GM18508 (cell line): ENCODE measurements at regions not wholly inside any gene's neighbourhood (a gene's known extent, or its start where the extent isn't known, plus 50 kb on each side); places are given as distances from the start of the nearest gene placed in this dataset.

Experiments
- ATAC-seq: cut with Tn5 transposase; IDR thresholded peaks from one replicate; pipeline ENCODE4 v1.9.1; 2021; ENCODE audit warnings: moderate number of reproducible peaks; ENCODE audit not compliant: insufficient read depth, unreplicated experiment

DNA sequence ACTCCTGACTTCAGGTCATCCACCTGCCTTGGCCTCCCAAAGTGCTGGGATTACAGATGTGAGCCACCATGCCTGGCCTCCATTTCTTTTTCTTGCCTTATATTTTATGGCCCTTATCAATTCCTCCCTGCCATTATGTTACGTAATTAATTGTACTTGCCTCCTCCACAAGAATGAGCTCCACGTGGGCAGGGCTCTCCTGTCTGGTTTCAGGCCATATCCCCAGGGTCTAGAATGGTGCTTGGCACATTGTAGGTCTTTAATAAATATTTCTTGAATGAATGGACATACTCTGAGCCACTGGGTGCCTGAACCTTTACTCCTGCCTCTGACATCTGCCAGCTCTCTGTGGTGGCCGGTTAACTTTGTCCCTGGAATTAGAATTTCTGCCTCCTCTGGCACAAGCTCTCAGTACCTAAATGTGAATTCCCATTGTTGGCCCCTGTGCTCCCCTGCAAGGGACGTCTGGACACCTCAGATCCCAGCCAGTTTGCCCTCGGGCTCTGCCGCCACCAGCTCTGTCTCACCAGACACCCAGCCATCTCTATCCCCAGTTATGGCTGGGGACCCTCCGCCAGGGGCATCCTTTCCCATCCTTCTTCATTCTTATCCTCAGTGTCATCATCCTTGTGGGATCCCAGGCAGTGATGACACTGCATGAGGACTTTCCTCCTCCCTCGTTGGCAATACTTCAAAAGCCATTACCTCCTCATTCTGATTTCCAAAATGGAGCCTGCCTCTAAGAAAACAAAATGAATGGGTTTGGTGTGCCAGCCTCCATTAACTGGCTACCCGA lies 165.6 kb upstream of the SMAD3 start:
- no peak for ATAC-seq

DNA sequence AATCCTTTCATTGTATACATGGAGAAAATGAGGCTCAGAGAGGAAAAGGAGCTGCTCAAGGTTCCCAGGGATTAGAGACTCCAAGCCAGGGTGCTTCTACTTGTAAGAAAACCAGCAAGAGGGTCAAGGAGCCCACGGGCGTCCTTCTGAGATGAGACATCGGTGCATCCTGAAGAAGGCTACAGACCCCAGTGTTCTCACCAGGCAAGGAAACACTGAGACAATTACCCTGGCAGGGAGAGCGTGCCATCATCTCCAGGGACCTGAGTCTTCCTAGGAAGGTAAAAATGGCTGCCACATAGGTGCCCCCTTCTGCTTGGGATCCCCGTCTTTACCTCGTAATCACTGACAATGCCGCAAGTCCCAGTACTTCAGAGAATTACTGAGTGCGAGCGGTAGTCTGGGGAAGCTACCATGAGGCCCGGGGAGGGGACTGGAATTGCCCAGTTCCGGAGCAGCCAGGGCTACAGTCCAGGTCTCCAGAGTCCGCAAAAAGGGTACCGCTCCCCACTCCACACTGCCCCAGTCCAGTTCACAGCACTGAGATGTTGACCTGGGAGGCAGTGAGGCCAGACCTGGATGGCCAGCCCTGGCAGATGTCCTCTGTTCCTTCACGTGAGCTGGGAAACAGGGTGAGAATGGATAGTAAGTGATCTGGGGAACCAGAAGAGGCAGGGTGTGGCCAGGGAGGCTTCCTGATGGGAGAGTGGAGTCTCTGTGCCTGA lies 164.7 kb upstream of the SMAD3 start:
- ATAC-seq: no peak

DNA sequence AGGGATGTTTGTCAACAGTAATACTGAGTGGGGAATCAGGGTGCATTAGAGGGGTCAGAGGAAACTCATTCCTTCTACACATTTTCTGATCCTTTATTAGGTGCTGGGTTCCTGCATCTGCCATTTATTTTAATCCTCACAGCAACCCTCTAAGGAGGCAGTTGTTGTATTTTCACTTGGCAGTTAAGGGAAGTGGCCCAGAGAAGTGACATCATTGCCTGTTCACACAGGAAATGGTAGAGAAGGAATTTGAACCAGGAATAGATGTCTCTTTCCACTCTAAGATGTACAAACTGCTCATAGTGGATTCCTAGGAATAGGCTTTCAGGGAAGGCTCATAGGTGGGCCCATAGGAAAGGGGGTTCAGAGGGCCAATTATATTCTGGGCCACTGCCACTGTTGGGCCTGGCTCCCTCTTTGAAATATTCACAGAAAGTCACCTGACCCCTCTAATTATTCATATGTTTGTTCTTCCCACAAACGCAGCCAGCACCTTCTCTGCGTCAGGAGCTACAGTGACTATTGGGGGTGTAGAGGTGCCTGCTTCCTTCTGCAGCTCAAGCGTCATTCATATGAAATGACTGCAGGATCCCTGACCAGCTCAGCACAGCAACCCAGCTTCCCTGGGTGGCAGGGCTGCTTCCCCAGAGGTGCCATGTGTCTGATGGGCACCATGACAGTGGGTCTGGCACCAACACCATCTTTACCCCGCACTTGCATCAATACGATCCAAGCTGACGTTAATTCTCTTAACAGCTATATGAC lies 163.9 kb upstream of the SMAD3 start:
- no peak for ATAC-seq

DNA sequence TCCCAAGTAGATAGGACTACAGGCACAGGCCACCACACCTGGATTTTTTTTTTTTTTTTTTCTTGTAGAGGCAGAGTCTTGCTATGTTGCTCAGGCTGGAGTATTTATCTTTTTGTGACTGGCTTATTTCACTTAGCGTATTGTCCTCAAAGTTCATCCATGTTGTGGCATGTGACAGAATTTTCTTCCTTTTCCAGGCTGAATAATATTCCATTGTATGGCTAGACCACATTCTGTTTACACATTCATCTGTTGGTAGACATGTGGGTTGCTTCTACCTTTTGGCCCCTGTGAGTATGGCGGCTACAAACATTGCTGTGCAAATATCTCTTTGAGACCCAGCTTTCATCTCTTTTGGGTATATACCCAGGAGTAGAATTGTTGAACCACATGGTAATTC lies 160.2 kb upstream of the SMAD3 start:
- ATAC-seq: no peak

DNA sequence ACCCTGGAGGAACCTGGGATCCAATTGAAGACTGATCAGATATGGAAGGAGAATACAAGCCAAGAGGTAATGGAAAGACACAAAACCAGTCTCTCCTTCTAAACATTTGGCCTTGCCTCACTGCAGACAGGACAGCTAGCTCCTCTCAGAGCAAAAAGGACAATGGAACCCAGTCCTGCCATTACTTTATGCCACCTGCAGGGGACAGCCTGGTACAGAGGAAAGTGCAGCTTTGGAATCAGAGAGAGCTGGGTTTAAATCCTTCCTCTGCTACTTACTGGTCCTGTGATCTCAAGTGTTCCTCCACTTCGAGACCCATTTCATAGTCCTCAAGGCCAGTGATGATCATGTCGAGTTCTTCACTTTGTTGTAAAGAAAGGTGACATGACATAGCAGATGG lies 159.4 kb upstream of the SMAD3 start:
- ATAC-seq: no peak

DNA sequence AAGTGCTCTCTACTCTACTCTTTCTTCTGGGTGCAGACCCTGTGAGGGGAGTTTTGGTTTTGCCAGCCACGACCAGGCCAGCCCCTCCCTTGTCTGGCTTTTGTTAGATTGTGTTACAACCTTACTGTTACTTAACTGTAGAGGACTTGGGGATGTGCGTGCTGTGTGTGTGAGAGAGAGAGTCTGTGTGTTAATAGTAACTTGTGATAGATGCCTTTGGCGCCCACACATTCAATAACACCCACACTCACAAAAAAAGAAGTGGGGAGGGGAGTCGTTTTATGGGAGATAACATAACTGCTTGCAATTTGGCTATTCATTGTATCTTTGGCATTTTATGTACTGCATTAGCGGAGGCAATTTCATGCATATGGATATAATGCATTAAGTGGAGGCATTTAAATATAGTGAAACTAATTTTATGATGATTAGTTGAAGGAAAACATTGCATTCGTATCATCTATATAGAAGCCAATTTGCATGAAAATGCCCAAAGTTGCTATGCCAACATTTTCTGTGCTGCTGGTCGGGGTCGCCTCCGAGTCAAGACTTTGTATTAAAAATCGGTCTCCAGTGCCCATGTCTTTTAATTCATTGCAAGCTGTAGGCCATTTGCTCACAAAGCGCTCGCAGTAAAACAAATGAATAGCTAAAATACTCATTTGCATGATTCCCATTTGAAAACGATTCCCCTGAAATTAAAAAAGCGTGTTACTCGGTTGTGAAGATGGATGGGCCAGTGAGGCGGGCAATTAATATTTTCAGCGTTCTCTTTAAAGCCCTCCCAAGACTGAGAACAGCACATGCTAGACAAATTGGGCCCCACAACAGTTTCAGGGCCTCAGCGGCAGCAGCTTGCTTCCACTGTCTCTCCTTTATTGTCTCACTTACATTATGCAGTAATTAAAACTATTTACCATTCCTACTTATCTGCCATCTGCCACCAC lies 158.5 kb upstream of the SMAD3 start:
- no peak for ATAC-seq

DNA sequence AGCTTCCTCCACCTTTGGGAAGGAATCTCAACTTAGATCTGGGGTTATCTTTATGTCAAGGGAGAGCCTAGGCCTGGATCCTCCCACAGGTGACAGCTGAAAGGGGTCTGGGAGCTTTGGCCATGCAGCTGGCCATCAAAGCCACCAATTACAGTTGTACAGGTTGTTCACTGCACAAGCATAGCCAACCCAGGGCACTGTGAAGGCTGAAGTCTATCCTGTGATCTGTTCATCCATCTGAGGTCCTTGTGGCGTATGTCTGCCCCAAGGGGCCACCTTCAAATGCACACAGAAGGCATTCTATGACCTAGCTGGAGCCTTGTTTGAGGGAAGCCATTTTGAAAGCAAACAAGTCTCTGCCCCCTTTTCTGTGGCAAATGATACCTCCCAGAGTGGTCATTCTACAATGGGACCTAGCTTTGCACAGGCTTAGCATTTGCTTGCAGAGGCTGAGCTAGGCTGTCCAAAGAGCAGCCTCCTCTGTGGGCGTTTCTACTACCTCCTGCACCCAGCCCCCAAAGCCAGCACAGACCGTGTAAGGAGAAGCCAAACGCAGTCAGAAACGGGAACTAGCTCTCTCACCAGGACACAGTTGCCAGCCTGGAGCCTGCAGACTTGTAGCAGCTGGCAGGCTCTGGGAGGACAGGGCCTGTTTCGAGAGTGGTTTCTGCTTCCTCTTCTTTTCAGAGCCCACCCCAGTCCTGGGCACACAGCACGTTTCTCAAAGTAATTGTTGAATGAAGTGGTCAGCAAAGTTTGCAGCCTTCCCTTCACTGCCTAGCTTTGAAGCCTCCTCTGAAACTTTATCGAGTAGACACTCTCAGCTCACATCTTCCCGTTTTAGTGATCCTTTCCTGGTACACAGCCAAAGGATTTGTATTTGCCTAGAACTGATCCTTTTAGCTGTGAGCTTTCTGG lies 157.3 kb upstream of the SMAD3 start:
- no peak for ATAC-seq

DNA sequence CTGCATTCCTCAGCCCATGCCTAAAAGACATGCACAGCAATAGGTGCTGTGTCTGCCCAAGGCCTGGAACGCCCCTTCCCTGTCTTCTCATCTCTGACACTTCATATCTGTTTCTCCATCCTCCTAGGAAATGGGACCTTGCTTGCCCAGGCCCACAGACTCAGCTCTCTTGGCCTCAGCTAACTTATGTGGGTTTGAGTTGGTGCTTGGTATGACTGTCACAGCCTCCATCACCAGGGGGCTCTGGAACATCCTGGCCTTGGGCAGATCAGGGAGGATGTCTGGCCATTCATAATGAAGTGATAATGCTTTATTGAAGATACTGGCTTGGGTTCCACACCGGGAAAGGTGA lies 156.7 kb upstream of the SMAD3 start:
- ATAC-seq: no peak

DNA sequence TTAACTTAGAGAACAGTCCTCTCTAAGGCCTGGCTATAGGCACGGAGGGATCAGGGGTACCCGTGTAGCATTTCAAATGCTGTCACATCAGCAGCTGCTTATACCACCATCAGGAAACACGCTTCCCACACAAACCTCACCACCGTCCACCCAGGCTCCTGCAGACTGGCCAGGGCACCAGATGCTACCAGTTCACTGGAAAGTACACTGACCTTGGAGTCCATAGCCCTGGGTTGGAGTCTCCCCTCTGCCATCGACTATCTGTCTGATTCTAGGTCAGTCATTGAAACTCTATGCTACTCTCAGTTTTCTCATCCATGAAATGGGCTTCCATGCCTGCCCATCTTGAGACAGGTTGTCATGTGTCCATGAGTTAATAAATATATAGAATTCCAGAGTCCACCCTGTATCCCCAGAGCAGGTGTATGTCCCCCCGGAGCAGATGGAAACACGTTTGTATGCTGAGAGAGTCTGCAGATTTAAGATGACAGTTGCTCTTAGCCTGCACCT lies 156.0 kb upstream of the SMAD3 start:
- ATAC-seq: no peak

DNA sequence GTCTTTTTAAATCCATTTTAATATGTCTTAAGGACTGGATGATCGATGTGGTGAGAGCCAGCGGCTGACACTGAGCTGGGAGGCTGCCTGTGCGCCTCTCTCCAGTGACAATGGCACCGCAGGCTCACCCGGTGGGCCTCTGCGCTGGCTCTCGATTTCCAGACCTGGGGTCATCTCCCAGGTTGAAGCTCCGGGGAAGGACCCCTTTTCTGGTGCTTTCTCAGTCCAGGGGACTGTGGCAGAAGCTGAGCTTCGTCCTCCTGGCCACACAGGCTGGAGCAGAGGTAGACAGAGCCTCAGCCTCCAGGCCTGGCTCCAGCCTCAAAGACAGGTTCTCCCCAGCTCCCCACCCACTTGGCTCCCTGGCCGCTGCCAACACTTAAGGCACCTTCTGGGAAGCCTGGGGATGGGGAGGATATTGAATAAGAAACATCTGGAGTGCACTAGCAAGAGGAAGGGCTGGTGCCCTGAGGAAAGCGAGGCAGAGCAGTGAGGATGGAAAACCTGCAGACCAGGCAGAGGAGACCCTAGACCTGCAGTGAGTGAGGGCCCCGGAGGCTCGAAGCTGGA lies 154.2 kb upstream of the SMAD3 start:
- ATAC-seq: no peak

DNA sequence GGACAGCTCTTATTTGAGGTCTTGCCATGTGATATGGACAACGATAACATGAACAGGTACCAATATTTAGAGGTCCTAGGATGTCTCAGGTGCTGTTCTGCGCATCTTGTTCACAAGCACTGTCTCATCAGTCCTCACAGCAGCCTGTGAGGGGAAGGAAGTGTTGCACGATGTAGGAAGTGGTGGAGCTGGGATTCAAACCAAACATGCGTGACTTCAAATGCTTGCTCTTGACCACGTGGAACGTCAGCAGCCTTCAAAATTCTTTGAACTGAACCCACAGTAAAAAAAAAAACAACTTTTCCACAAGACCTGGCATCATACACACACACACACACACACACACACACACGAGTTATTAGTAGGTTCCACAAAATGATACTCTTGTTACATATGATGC lies 153.4 kb upstream of the SMAD3 start:
- no peak for ATAC-seq

DNA sequence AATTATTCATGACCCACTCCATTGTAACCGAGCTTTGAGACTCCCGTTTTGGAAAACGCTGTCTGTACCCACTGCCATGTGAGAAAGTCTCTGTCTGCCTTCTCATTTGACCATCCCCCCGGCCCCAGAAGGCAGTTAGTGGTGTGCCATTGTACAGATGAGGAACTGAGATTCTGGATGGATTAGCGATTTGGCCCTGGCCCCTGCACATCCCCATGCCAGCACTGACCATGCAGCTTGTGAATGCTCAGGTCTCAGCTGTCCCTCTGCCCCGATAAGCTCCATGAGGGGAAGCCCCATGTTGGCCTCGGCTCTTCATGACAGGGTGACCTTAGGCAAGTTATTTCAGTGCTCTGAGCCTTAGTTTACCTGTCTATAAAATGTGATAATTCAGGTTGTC lies 153.0 kb upstream of the SMAD3 start:
- no peak for ATAC-seq

DNA sequence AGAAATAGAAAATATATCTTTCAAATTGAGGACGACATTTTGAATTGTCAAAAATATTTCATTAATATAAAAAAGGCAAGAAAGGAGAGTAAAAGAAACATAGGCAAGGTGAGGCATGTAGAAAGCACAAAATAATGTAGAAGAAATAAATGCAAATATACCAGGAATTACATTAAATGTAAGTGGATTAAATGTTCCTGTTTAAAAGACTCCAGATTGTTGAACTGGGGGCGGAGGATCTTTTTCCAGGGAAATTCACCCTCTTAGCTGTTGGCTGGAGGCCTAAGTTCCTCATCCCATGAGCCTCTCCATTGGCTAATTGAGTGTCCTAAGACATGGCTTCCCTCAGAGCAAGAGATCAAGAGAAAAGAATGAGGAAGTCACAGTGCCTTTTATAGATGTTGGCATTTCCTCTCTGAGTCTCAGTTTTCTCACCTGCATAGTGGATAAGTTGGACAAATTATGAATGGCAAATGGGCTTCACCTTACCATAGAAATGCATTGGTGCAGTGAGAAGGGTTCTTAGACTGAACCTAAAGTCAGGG lies 147.4 kb upstream of the SMAD3 start:
- no peak for ATAC-seq

DNA sequence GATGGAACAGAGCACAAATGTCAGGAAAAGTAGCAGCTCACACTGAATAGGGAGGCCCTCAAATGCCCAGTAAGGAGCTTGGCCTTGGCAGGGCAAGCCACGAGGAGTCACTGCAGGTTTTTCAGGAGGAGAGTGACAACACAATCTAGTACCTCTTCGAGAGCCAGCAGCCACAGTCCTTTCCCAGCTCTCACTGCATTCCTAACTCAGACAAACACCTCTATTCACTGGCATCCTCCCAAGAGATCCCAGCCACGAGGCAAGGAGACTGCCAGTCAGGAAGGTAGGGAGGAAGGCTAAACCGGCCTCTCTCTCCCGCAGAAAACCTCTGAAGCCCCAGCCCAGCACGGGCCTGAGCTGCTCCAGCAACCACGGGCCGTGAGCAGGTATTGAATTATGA lies 146.0 kb upstream of the SMAD3 start:
- no peak for ATAC-seq

DNA sequence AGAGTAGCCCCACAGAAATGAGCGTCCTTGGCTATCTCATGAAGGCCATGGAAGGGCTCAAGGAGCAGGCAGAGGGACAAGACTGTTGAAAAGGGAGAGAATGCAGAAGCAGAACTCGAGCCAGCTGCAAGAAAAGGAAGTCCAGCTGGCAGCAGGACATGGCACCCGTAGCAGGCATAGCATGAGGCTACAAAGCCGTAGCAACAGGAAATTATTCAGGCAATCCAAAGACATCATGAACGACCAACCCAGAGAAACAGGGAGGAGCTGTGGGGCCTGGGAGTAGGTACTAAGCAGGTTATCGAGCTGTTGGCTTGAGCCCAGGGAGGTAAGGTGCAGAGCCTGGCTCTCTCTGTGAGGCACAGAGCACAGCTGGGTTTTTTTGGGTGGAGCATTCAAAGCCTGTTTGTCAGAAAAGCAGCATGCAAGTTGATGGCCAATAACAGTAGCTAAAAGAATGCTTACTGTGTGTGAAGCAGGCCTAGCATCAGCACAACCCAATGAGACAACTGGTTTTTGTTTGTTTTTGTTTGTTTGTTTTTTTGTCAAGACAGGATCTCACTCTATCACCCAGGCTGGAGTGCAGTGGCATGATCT lies 144.0 kb upstream of the SMAD3 start:
- ATAC-seq: no peak

DNA sequence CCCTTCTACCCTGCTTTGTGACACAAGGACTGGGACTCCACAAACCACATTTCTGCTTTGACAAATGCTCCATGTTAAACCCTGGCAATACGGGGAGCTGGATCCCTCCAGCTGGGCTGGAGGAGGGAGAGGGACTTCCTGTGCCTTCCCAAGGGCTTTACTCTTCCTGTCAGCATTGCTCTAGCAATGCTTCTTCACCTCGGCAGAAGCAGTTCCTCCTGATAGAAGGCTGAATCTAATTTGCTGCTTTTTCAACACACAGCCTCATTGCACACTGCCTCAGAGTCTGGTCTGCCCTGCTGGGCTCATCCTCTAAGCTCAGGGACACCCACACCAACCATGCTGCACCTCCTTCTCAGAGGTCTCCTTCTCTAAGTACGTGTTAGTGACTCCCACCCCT lies 142.8 kb upstream of the SMAD3 start:
- no peak for ATAC-seq

DNA sequence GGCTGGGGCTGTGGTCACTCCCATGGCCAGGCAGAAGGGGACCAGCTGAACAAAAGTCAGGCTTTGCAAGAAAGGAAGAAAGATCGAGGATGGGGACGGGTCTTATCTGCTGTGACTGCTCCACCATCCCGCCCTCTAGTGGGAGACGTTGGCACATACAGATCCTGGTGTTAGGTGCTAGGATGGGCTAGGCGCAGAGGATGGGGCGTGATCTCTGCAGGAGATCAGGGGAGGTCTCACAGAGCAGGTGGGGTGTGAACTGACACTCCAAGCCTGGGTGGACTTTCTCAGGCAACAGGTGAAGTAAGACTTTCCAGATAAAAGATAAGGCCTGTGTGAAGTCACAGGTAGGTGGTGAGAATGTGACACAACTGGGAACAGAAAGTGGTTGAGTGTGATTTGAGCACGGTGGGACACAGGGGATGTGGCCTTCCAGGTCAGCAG lies 141.9 kb upstream of the SMAD3 start:
- ATAC-seq: no peak

DNA sequence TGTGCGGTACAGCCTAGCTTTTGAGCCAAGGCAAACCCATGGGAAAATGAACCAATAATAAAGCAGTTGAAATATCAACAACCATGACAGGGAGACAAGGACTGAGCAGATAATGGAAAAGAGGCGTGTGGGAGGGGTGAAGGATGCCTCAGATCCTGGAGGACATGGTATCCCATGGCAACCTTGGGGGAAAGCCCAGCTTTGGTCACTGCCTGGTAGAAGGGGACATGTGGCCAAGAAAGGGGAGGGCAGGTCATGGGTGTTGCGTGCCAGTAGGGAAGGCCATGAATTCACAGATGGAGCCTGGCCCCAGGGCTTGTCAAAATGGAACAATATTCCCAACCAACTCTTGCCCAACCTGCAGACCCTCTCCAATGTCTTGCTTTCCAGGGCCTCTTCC lies 140.5 kb upstream of the SMAD3 start:
- no peak for ATAC-seq
